H1 (cell line): ENCODE measurements at regions not wholly inside any gene's neighbourhood (a gene's known extent, or its start where the extent isn't known, plus 50 kb on each side); places are given as distances from the start of the nearest gene placed in this dataset.
"Not testable (repeated sequence)": the region's sequence is repeated elsewhere in the genome, so short reads cannot be mapped to it uniquely, and the experiment has no call there.

Source experiments
- CTCF ChIA-PET: fragments of 300-600 bp; sonication (Branson Sonifier 250); formaldehyde crosslinking; loops from one replicate; lab custom pipeline; 2021; ENCODE audit not compliant: partially characterized antibody; lab: Charles Lee
- POLR2A ChIA-PET: fragments of 300-600 bp; sonication (Branson Sonifier 250); formaldehyde crosslinking; loops from one replicate; lab custom pipeline; 2021; ENCODE audit warnings: inconsistent platforms; ENCODE audit not compliant: partially characterized antibody; lab: Charles Lee
- DNase-seq, 2 experiments: peaks; one replicate each; pipeline versions ENCODE4 v3.0.0 to v3.0.0-alpha.2; 2010 to 2022; ENCODE audit warnings: low spot score in 2 of 2, low read depth in 1 of 2, mixed read lengths in 1 of 2
- FAIRE-seq: peaks from 2 replicates; lab custom pipeline; 2011; peaks lifted over from hg19 to GRCh38; lab: Jason Lieb, UNC
- H2AFZ ChIP-seq: 2 replicates; pipeline ENCODE4 v1.8.1; 2012; ENCODE audit warnings: low read length, inconsistent platforms
- H2AK5ac ChIP-seq: 2 replicates; pipeline ENCODE4 v1.6.1; 2013; ENCODE audit warnings: low read depth, low read length
- H2BK120ac ChIP-seq: replicated peaks from 2 replicates; pipeline ENCODE3; 2013; ENCODE audit warnings: low read depth, low read length, inconsistent platforms
- H2BK12ac ChIP-seq: 2 replicates; pipeline ENCODE4 v1.6.1; 2013; ENCODE audit warnings: low read depth, low read length
- H2BK15ac ChIP-seq: 2 replicates; pipeline ENCODE4 v1.6.1; 2013; ENCODE audit warnings: low read length
- H2BK20ac ChIP-seq: 2 replicates; pipeline ENCODE4 v1.6.1; 2013; ENCODE audit warnings: low read length
- H2BK5ac ChIP-seq: 2 replicates; pipeline ENCODE4 v1.6.1; 2013; ENCODE audit warnings: low read depth, low read length
- H3K14ac ChIP-seq: 2 replicates; pipeline ENCODE4 v1.6.1; 2013; ENCODE audit warnings: inconsistent platforms; ENCODE audit not compliant: insufficient read length
- H3K18ac ChIP-seq: 2 replicates; pipeline ENCODE4 v1.6.1; 2013; ENCODE audit warnings: low read length; ENCODE audit errors: extremely low read depth
- H3K23ac ChIP-seq: 2 replicates; pipeline ENCODE4 v1.6.1; 2013; ENCODE audit warnings: inconsistent platforms; ENCODE audit not compliant: insufficient read length
- H3K23me2 ChIP-seq: 2 replicates; pipeline ENCODE4 v1.6.1; 2013; ENCODE audit warnings: low read depth, low read length
- H3K27ac ChIP-seq: 2 replicates; pipeline ENCODE4 v1.6.1; 2011; ENCODE audit warnings: low read depth, low read length, inconsistent platforms
- H3K27me3 ChIP-seq, 4 experiments: replicated peaks in 1 of 4; 1 replicate in 1 of 4; 2 replicates in 3 of 4; pipeline versions ENCODE4 v1.6.1 to v1.8.1; 2011 to 2013; ENCODE audit warnings: low read length in 3 of 4, mild to moderate bottlenecking in 3 of 4, inconsistent platforms in 2 of 4, mixed read lengths in 2 of 4, moderate library complexity in 1 of 4; ENCODE audit not compliant: control insufficient read depth in 3 of 4, insufficient read depth in 3 of 4; ENCODE audit errors: extremely low read depth in 1 of 4
- H3K36me3 ChIP-seq, 4 experiments: 2 replicates each; pipeline versions ENCODE4 v1.6.1 to v1.8.1; 2011 to 2013; ENCODE audit warnings: mild to moderate bottlenecking in 4 of 4, low read length in 3 of 4, moderate library complexity in 2 of 4, control low read depth in 1 of 4, inconsistent platforms in 1 of 4; ENCODE audit not compliant: insufficient read depth in 4 of 4, control insufficient read depth in 2 of 4
- H3K4ac ChIP-seq: replicated peaks from 2 replicates; pipeline ENCODE3; 2013; ENCODE audit warnings: low read length, low read depth, mixed read lengths, inconsistent platforms; ENCODE audit not compliant: insufficient read length
- H3K4me1 ChIP-seq, 4 experiments: replicated peaks in 1 of 4; 1 replicate in 1 of 4; 2 replicates in 3 of 4; pipeline versions ENCODE4 v1.6.1 to v1.8.1; 2011 to 2013; ENCODE audit warnings: low read length in 3 of 4, inconsistent platforms in 2 of 4, mixed read lengths in 1 of 4; ENCODE audit not compliant: insufficient read depth in 4 of 4, control insufficient read depth in 3 of 4
- H3K4me2 ChIP-seq, 2 experiments: 2 replicates each; pipeline versions ENCODE4 v1.6.1 to v1.8.1; 2011 to 2013; ENCODE audit warnings: low read depth in 2 of 2, low read length in 2 of 2, control low read depth in 1 of 2, inconsistent platforms in 1 of 2, mild to moderate bottlenecking in 1 of 2; ENCODE audit not compliant: insufficient read depth in 1 of 2
- H3K4me3 ChIP-seq, 4 experiments: fragments of 200-600, 300-600 bp in 1 of 4; sonication (generic), shearing (Covaris generic), sonication (Bioruptor Twin) in 1 of 4; 2 replicates each; pipeline versions ENCODE4 v1.5.1 to v1.8.1; 2011 to 2016; ENCODE audit warnings: low read length in 4 of 4, low read depth in 3 of 4, control low read depth in 2 of 4, inconsistent platforms in 2 of 4, mild to moderate bottlenecking in 2 of 4, mixed read lengths in 1 of 4, moderate library complexity in 1 of 4; ENCODE audit not compliant: insufficient read depth in 2 of 4; ENCODE audit errors: extremely low read depth in 1 of 4
- H3K56ac ChIP-seq: replicated peaks from 2 replicates; pipeline ENCODE3; 2013; ENCODE audit warnings: low read depth, mild to moderate bottlenecking, mixed read lengths, low read length, inconsistent platforms; ENCODE audit not compliant: insufficient read length
- H3K79me1 ChIP-seq: 2 replicates; pipeline ENCODE4 v1.6.1; 2013; ENCODE audit warnings: low read depth, low read length, control low read depth
- H3K79me2 ChIP-seq, 2 experiments: 2 replicates each; pipeline versions ENCODE4 v1.6.1 to v1.8.1; 2012 to 2013; ENCODE audit warnings: low read length in 2 of 2, mild to moderate bottlenecking in 2 of 2, inconsistent platforms in 1 of 2; ENCODE audit not compliant: insufficient read depth in 2 of 2, control insufficient read depth in 1 of 2
- H3K9ac ChIP-seq, 4 experiments: replicated peaks in 1 of 4; 1 replicate in 1 of 4; 2 replicates in 3 of 4; pipeline versions ENCODE4 v1.6.1 to v1.8.1; 2011 to 2013; ENCODE audit warnings: low read depth in 3 of 4, low read length in 3 of 4, control low read depth in 2 of 4, mild to moderate bottlenecking in 2 of 4, moderate library complexity in 2 of 4, inconsistent platforms in 1 of 4; ENCODE audit errors: extremely low read depth in 1 of 4
- H3K9me3 ChIP-seq, 2 experiments: 2 replicates each; pipeline versions ENCODE4 v1.6.1 to v1.8.1; 2012 to 2013; ENCODE audit warnings: mild to moderate bottlenecking in 2 of 2, moderate library complexity in 2 of 2, control low read depth in 1 of 2, inconsistent platforms in 1 of 2, low read depth in 1 of 2, low read length in 1 of 2, mixed read lengths in 1 of 2; ENCODE audit not compliant: insufficient read depth in 2 of 2
- H4K20me1 ChIP-seq, 2 experiments: replicated peaks in 1 of 2; 2 replicates each; pipeline versions ENCODE3 to v1.8.1; 2011 to 2013; ENCODE audit warnings: inconsistent platforms in 2 of 2, low read length in 2 of 2, mild to moderate bottlenecking in 1 of 2; ENCODE audit not compliant: insufficient read depth in 2 of 2, control insufficient read depth in 1 of 2
- H4K5ac ChIP-seq: 2 replicates; pipeline ENCODE4 v1.6.1; 2013; ENCODE audit warnings: low read length, low read depth, mixed read lengths, inconsistent platforms; ENCODE audit not compliant: insufficient read length
- H4K8ac ChIP-seq: 2 replicates; pipeline ENCODE4 v1.8.0; 2013; ENCODE audit warnings: mild to moderate bottlenecking, moderate library complexity, low read length, inconsistent platforms; ENCODE audit not compliant: insufficient read depth; ENCODE audit errors: extremely low read depth
- H4K91ac ChIP-seq: replicated peaks from 2 replicates; pipeline ENCODE3; 2013; ENCODE audit warnings: low read length, mixed read lengths, inconsistent platforms; ENCODE audit not compliant: insufficient read length
- WGBS, 2 experiments: shearing (Covaris generic) in 1 of 2; methylation state at CpG; one replicate each; pipeline versions ENCODE4 v1.1.6 to v1.1.7; 2013 to 2015; ENCODE audit warnings: low lambda C conversion rate in 2 of 2, mixed read lengths in 2 of 2, inconsistent platforms in 1 of 2, low coverage in 1 of 2, missing lambda C conversion rate in 1 of 2; ENCODE audit not compliant: insufficient replicate concordance in 2 of 2, insufficient coverage in 1 of 2, insufficient read length in 1 of 2; ENCODE audit errors: extremely low coverage in 1 of 2, missing lambda C conversion rate in 1 of 2; 5-methylcytosine and 5-hydroxymethylcytosine counted together

GRCh38 chrY:18615809-18616208 is 69.3 kb downstream of the HSFY1 start:
- FAIRE-seq, H2BK15ac ChIP-seq, H3K23me2 ChIP-seq, H3K56ac ChIP-seq, H3K27ac ChIP-seq, H3K14ac ChIP-seq, H3K9me3 ChIP-seq, H2AFZ ChIP-seq, POLR2A ChIA-PET, H3K79me1 ChIP-seq, H3K27me3 ChIP-seq, H3K4me1 ChIP-seq, DNase-seq, CTCF ChIA-PET, H2AK5ac ChIP-seq, H3K4ac ChIP-seq, H3K18ac ChIP-seq, H3K9ac ChIP-seq, H3K36me3 ChIP-seq, H4K5ac ChIP-seq, H3K79me2 ChIP-seq, H3K4me3 ChIP-seq, H2BK120ac ChIP-seq, H2BK5ac ChIP-seq, H4K91ac ChIP-seq, H4K8ac ChIP-seq, H4K20me1 ChIP-seq, H3K4me2 ChIP-seq, H2BK12ac ChIP-seq, H2BK20ac ChIP-seq, H3K23ac ChIP-seq: not testable (repeated sequence)
- no CpG with 5 or more reads among the region's 1 CpG for WGBS, 2 experiments

- WGBS, 2 experiments = no CpG with 5 or more reads among the region's 9 CpGs
- H2BK15ac ChIP-seq, H2BK12ac ChIP-seq, H3K18ac ChIP-seq, CTCF ChIA-PET, H2AFZ ChIP-seq, H3K9ac ChIP-seq, H3K4ac ChIP-seq, H3K9me3 ChIP-seq, H3K36me3 ChIP-seq, H4K8ac ChIP-seq, H3K27me3 ChIP-seq, H4K5ac ChIP-seq, FAIRE-seq, H4K91ac ChIP-seq, H3K79me2 ChIP-seq, H3K56ac ChIP-seq, H3K14ac ChIP-seq, POLR2A ChIA-PET, DNase-seq, H2AK5ac ChIP-seq, H3K23ac ChIP-seq, H3K23me2 ChIP-seq, H3K27ac ChIP-seq, H3K4me2 ChIP-seq, H3K79me1 ChIP-seq, H2BK5ac ChIP-seq, H3K4me3 ChIP-seq, H4K20me1 ChIP-seq, H3K4me1 ChIP-seq, H2BK20ac ChIP-seq, H2BK120ac ChIP-seq: not testable (repeated sequence)
These were observed 83.4 kb downstream of the HSFY1 start for GRCh38 chrY:18629805-18630516.
